GM12872 (cell line): ENCODE measurements at regions not wholly inside any gene's neighbourhood (a gene's known extent, or its start where the extent isn't known, plus 50 kb on each side); places are given as distances from the start of the nearest gene placed in this dataset.

Source experiments
- TF ChIP-seq, protein P1 (sequence below): IDR thresholded peaks from 3 replicates; pipeline ENCODE4 v1.5.1; 2011; ENCODE audit warnings: low read depth, mild to moderate bottlenecking, low read length, moderate library complexity; ENCODE audit not compliant: insufficient read depth

- TF ChIP-seq, protein P1, sequence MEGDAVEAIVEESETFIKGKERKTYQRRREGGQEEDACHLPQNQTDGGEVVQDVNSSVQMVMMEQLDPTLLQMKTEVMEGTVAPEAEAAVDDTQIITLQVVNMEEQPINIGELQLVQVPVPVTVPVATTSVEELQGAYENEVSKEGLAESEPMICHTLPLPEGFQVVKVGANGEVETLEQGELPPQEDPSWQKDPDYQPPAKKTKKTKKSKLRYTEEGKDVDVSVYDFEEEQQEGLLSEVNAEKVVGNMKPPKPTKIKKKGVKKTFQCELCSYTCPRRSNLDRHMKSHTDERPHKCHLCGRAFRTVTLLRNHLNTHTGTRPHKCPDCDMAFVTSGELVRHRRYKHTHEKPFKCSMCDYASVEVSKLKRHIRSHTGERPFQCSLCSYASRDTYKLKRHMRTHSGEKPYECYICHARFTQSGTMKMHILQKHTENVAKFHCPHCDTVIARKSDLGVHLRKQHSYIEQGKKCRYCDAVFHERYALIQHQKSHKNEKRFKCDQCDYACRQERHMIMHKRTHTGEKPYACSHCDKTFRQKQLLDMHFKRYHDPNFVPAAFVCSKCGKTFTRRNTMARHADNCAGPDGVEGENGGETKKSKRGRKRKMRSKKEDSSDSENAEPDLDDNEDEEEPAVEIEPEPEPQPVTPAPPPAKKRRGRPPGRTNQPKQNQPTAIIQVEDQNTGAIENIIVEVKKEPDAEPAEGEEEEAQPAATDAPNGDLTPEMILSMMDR: no peak
Observed at GRCh38 chr12:66755727-66756395, 77.0 kb upstream of the GRIP1 start.

GRCh38 chr12:66756631-66757030 lies 77.8 kb upstream of the GRIP1 start:
- TF ChIP-seq, protein P1: no peak

GRCh38 chr12:66763467-66763866 lies 84.6 kb upstream of the GRIP1 start:
- TF ChIP-seq, protein P1: no peak

GRCh38 chr12:66765204-66765603 lies 86.3 kb upstream of the GRIP1 start:
- TF ChIP-seq, protein P1: no peak

DNA sequence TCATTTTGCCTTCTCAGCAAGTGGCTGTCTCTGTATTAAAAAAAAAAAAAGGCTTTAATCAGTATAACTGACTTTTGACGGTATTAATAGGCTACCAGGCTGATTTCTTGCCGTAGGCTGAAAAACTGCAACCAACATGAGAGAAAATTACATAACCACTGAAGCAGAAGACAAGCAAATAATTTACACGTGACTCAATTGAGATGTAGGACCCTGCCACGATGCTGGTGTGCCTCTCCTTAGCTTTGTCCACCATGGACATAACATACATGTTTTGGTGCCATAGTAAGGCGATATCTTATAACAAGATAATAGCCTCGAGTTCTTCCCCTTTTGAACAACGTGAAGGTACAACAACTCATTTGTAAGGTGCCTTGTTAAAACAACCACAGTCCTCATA lies 88.7 kb upstream of the GRIP1 start:
- TF ChIP-seq, protein P1: no peak

- TF ChIP-seq, protein P1: no peak
Observed at GRCh38 chr12:66768293-66768692, 89.4 kb upstream of the GRIP1 start.

- TF ChIP-seq, protein P1: no peak
Observed at GRCh38 chr12:66774929-66775328, 96.1 kb upstream of the GRIP1 start.
